Smooth muscle cell (in vitro differentiated cells): ENCODE measurements at regions not wholly inside any gene's neighbourhood (a gene's known extent, or its start where the extent isn't known, plus 50 kb on each side); places are given as distances from the start of the nearest gene placed in this dataset.

Experiments
- DNase-seq: peaks from one replicate; lab custom pipeline; 2025; ENCODE audit not compliant: unreplicated experiment; lab: John Stamatoyannopoulos, UW
- H2AFZ ChIP-seq: fragments of 200-600 bp; sonication (generic); 2 replicates; pipeline ENCODE4 v1.6.0; 2016; ENCODE audit warnings: antibody characterized with exemption, low read depth, mild to moderate bottlenecking
- H3F3A ChIP-seq: fragments of 200-600 bp; sonication (generic); 2 replicates; pipeline ENCODE4 v1.6.0; 2017; ENCODE audit warnings: antibody characterized with exemption, low read depth
- H3K27ac ChIP-seq: fragments of 200-600 bp; sonication (generic); 2 replicates; pipeline ENCODE4 v1.5.1; 2016; ENCODE audit warnings: low read depth, mild to moderate bottlenecking
- H3K27me3 ChIP-seq: fragments of 200-600 bp; sonication (generic); 2 replicates; pipeline ENCODE4 v1.6.1; 2016; ENCODE audit warnings: low read depth, mild to moderate bottlenecking
- H3K36me3 ChIP-seq: fragments of 200-600 bp; sonication (generic); 2 replicates; pipeline ENCODE4 v1.5.1; 2016; ENCODE audit warnings: low read depth
- H3K4me1 ChIP-seq: fragments of 200-600 bp; sonication (generic); 2 replicates; pipeline ENCODE4 v1.5.1; 2016; ENCODE audit warnings: low read depth
- H3K4me2 ChIP-seq: fragments of 200-600 bp; sonication (generic); 2 replicates; pipeline ENCODE4 v1.6.0; 2016; ENCODE audit warnings: mild to moderate bottlenecking
- H3K4me3 ChIP-seq: fragments of 200-600 bp; sonication (generic); 2 replicates; pipeline ENCODE4 v1.5.1; 2016; ENCODE audit warnings: mild to moderate bottlenecking
- H3K79me2 ChIP-seq: fragments of 200-600 bp; sonication (generic); 2 replicates; pipeline ENCODE4 v1.6.0; 2016; ENCODE audit warnings: low read depth, mild to moderate bottlenecking
- H3K9ac ChIP-seq: fragments of 200-600 bp; sonication (generic); 2 replicates; pipeline ENCODE4 v1.6.0; 2016; ENCODE audit warnings: low read depth
- H3K9me3 ChIP-seq: fragments of 200-600 bp; sonication (generic); replicated peaks from 2 replicates; pipeline ENCODE4 v1.5.1; 2016; ENCODE audit warnings: low read depth
- H4K20me1 ChIP-seq: fragments of 200-600 bp; sonication (generic); 2 replicates; pipeline ENCODE4 v1.6.0; 2016; ENCODE audit warnings: low read depth
- WGBS: methylation state at CpG from one replicate; pipeline ENCODE4 v1.1.7; 2016; ENCODE audit warnings: low lambda C conversion rate; 5-methylcytosine and 5-hydroxymethylcytosine counted together
- TF ChIP-seq, protein P1 (sequence below): fragments of 200-600 bp; sonication (generic); IDR thresholded peaks from 2 replicates; pipeline ENCODE4 v1.5.1; 2017; ENCODE audit warnings: borderline replicate concordance, mild to moderate bottlenecking, antibody characterized with exemption; ENCODE audit not compliant: insufficient read depth, poor library complexity, severe bottlenecking

DNA sequence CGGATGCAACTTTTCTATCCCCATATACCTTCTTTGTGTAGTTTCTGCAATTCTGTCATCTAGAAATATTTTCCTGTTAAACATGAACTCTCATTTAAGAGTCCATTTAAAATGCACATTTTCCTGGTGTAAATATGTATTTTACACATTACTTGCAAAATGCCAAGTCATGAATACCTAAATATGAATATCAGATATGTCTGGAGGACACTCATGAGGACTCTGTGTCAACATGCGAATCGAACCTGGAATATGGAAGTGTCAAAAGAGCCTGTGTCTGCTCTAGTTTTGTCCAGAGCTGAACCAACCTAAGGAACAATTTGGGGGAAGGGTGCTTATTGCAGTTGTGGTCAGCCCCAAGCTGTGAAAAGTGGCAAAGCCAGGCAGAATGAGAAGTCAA, 163.7 kb upstream of the CELF2 start:
- Histone ChIP-seq H3K4me3 (no peak overlapping the region), H3K9ac (no peak overlapping the region), H3K27me3 (peaks cover 22% of the 10 kb centered on the region), H3K4me2 (no peak overlapping the region), H3K27ac (no peak overlapping the region), H3K36me3 (no peaks in the 10 kb centered on the region), H3F3A (no peaks in the 10 kb centered on the region), H2AFZ (no peak overlapping the region), H3K79me2 (no peaks in the 10 kb centered on the region), H4K20me1 (no peaks in the 10 kb centered on the region), H3K4me1 (no peaks in the 10 kb centered on the region), H3K9me3 (no peaks in the 10 kb centered on the region)
- 94% methylated on average over 3 of the region's 3 CpGs for WGBS
- DNase-seq, result no peak
- TF ChIP-seq, protein P1, sequence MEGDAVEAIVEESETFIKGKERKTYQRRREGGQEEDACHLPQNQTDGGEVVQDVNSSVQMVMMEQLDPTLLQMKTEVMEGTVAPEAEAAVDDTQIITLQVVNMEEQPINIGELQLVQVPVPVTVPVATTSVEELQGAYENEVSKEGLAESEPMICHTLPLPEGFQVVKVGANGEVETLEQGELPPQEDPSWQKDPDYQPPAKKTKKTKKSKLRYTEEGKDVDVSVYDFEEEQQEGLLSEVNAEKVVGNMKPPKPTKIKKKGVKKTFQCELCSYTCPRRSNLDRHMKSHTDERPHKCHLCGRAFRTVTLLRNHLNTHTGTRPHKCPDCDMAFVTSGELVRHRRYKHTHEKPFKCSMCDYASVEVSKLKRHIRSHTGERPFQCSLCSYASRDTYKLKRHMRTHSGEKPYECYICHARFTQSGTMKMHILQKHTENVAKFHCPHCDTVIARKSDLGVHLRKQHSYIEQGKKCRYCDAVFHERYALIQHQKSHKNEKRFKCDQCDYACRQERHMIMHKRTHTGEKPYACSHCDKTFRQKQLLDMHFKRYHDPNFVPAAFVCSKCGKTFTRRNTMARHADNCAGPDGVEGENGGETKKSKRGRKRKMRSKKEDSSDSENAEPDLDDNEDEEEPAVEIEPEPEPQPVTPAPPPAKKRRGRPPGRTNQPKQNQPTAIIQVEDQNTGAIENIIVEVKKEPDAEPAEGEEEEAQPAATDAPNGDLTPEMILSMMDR, result no peak

DNA sequence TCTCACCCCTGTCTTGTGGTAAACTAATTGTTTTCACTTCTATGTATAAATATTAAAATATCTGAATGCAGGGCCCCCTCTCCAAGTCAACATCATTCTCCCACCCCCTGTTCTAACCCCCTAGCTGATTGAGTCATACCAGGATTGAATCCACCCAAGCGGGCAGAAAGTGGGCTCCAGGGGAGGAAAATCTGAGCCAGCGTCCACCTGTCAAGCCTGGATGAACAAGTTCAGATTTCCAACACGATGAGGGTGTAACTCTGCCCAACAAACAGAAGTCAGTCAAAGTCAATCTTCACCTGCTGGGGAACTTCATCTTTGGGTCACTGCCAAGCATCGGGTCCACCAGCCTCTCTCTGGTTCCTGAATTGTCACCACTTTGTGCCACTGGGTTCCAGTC, 162.9 kb upstream of the CELF2 start:
- Histone ChIP-seq H3K79me2 (no peaks in the 10 kb centered on the region), H3K4me3 (no peak overlapping the region), H3K27ac (no peak overlapping the region), H2AFZ (no peak overlapping the region), H3K4me2 (no peak overlapping the region), H3K4me1 (no peaks in the 10 kb centered on the region), H4K20me1 (no peaks in the 10 kb centered on the region), H3F3A (no peaks in the 10 kb centered on the region), H3K9ac (no peak overlapping the region), H3K36me3 (no peaks in the 10 kb centered on the region), H3K9me3 (no peaks in the 10 kb centered on the region), H3K27me3 (peaks cover 22% of the 10 kb centered on the region)
- DNase-seq, result no peak
- TF ChIP-seq, protein P1, result no peak
- 91% methylated on average over 4 of the region's 4 CpGs for WGBS

DNA sequence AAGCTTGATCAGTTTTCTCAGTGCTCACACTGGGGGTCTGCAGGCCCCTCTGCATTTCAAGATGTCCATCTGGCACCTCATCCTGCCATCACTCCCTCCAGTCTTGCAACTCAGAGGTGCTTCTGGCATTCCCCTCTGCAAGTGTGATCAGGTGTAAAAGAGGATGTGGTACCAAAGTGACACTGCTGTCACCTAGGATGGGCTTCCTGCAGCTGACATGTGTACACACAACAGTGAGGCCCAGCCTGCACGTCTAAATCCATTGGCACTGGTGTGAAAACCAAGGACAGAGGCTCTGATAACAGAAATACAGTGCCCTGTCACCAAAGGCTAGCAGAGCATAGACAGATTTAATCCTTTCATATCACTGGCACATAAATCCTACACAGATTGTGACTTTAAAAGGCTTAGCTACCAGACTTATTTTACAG, 162.5 kb upstream of the CELF2 start:
- no peaks in the 10 kb centered on the region for H3K36me3 ChIP-seq
- 21% methylated on average over 1 of the region's 1 CpG for WGBS
- TF ChIP-seq, protein P1, result no peak
- DNase-seq, result no peak
- no peak overlapping the region for H3K4me2 ChIP-seq
- H3K79me2 ChIP-seq, result no peaks in the 10 kb centered on the region
- H3K27me3 ChIP-seq, result peaks cover 22% of the 10 kb centered on the region
- no peaks in the 10 kb centered on the region for H3K9me3 ChIP-seq
- no peaks in the 10 kb centered on the region for H3F3A ChIP-seq
- no peaks in the 10 kb centered on the region for H4K20me1 ChIP-seq
- H3K27ac ChIP-seq, result no peak overlapping the region
- no peaks in the 10 kb centered on the region for H3K4me1 ChIP-seq
- no peak overlapping the region for H2AFZ ChIP-seq
- H3K9ac ChIP-seq, result no peak overlapping the region
- H3K4me3 ChIP-seq, result no peak overlapping the region

DNA sequence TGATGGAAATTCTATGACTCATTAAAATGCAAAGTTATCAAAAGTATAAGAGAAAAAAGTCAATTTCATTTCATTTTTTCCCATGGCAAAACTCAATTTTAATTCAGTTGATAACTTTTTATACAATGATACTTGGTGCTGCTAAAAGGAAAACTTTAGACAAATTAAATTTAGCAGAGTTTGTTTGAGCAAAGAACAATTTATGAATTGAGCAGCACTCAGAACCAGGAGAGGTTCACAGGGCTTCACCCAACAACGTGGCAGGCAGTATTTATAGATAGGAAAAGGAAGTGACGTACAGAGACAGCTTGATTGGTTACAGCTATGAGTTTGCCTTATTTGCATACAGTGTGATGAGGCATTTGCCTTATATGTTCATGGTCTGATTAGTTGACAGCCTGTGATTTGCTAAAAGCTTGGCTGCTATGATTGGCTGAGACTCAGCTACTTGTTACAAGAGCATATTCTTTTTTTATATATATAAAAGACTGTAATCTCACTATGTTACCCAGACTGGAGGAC, 157.2 kb upstream of the CELF2 start:
- Histone ChIP-seq H3K27me3 (no peaks in the 10 kb centered on the region), H4K20me1 (no peaks in the 10 kb centered on the region), H3K79me2 (no peaks in the 10 kb centered on the region), H3K9ac (no peak overlapping the region), H3K4me1 (no peaks in the 10 kb centered on the region), H3K4me2 (no peak overlapping the region), H3F3A (no peaks in the 10 kb centered on the region), H3K27ac (no peak overlapping the region), H3K36me3 (no peaks in the 10 kb centered on the region), H3K4me3 (no peak overlapping the region), H3K9me3 (no peaks in the 10 kb centered on the region), H2AFZ (no peak overlapping the region)
- WGBS, result 89% methylated on average over 2 of the region's 2 CpGs
- DNase-seq, result no peak
- TF ChIP-seq, protein P1, result no peak
